ENCODE measurements at regions not wholly inside any gene's neighbourhood (a gene's known extent, or its start where the extent isn't known, plus 50 kb on each side); places are given as distances from the start of the nearest gene placed in this dataset.

- TF ChIP-seq POLR2A (IDR thresholded peaks at IDR 0.05) (no peak), CTCF (IDR thresholded peaks at IDR 0.05) (no peak)
Measured at GRCh38 chr16:7085776-7086175, 246.9 kb upstream of the RBFOX1 start.

Data from uterus (tissue), 2 donors.